ENCODE measurements at regions not wholly inside any gene's neighbourhood (a gene's known extent, or its start where the extent isn't known, plus 50 kb on each side); places are given as distances from the start of the nearest gene placed in this dataset.

- Histone ChIP-seq H3K36me3 (ENCODE audit: insufficient read depth) (no peaks in the 10 kb centered on the region), H3K4me1 (ENCODE audit: insufficient read depth) (no peaks in the 10 kb centered on the region), H3K4me3 (ENCODE audit: low read depth, low read length) (no peak overlapping the region), H3K27ac (ENCODE audit: low read depth) (no peak overlapping the region)
- DNase-seq (ENCODE audit: extremely low spot score): no peak
- 97% methylated on average over 6 of the region's 6 CpGs for WGBS
These were observed 378.2 kb upstream of the ST6GAL2 start for GRCh38 chr2:107264184-107264583.

- Histone ChIP-seq H3K36me3 (ENCODE audit: insufficient read depth) (no peaks in the 10 kb centered on the region), H3K27ac (ENCODE audit: low read depth) (no peak overlapping the region), H3K4me1 (ENCODE audit: insufficient read depth) (no peaks in the 10 kb centered on the region), H3K4me3 (ENCODE audit: low read depth, low read length) (no peak overlapping the region)
- WGBS: 92% methylated on average over 1 of the region's 1 CpG
- no peak for DNase-seq (ENCODE audit: extremely low spot score)
These were observed 380.6 kb upstream of the ST6GAL2 start for GRCh38 chr2:107266555-107266954.

GRCh38 chr2:107267086-107267485, 381.1 kb upstream of the ST6GAL2 start:
- Histone ChIP-seq H3K4me1 (ENCODE audit: insufficient read depth) (no peaks in the 10 kb centered on the region), H3K4me3 (ENCODE audit: low read depth, low read length) (no peak overlapping the region), H3K27ac (ENCODE audit: low read depth) (no peak overlapping the region), H3K36me3 (ENCODE audit: insufficient read depth) (no peaks in the 10 kb centered on the region)
- DNase-seq (ENCODE audit: extremely low spot score): no peak
- 89% methylated on average over 3 of the region's 3 CpGs for WGBS

GRCh38 chr2:107276034-107276433, 390.1 kb upstream of the ST6GAL2 start:
- Histone ChIP-seq H3K36me3 (ENCODE audit: insufficient read depth) (no peaks in the 10 kb centered on the region), H3K27ac (ENCODE audit: low read depth) (no peak overlapping the region), H3K4me1 (ENCODE audit: insufficient read depth) (no peaks in the 10 kb centered on the region), H3K4me3 (ENCODE audit: low read depth, low read length) (no peak overlapping the region)
- WGBS: 63% methylated on average over 2 of the region's 2 CpGs
- no peak for DNase-seq (ENCODE audit: extremely low spot score)

GRCh38 chr2:107278672-107279071, 392.7 kb upstream of the ST6GAL2 start:
- 93% methylated on average over 1 of the region's 1 CpG for WGBS
- no peak overlapping the region for H3K4me3 ChIP-seq (ENCODE audit: low read depth, low read length)
- DNase-seq (ENCODE audit: extremely low spot score): no peak
- H3K4me1 ChIP-seq (ENCODE audit: insufficient read depth): no peaks in the 10 kb centered on the region
- no peak overlapping the region for H3K27ac ChIP-seq (ENCODE audit: low read depth)
- no peaks in the 10 kb centered on the region for H3K36me3 ChIP-seq (ENCODE audit: insufficient read depth)

- no peak overlapping the region for H3K27ac ChIP-seq (ENCODE audit: low read depth)
These were observed 395.7 kb upstream of the ST6GAL2 start for GRCh38 chr2:107281637-107282036.

GRCh38 chr2:107282135-107282534, 396.2 kb upstream of the ST6GAL2 start:
- DNase-seq (ENCODE audit: extremely low spot score): no peak
- H3K27ac ChIP-seq (ENCODE audit: low read depth): no peak overlapping the region

More at GRCh38 chr2:107281637-107282036, 395.7 kb upstream of the ST6GAL2 start:
- WGBS: 33% methylated on average over 1 of the region's 1 CpG
- no peak overlapping the region for H3K4me3 ChIP-seq (ENCODE audit: low read depth, low read length)
- DNase-seq (ENCODE audit: extremely low spot score): peak; percentile 18
- H3K4me1 ChIP-seq (ENCODE audit: insufficient read depth): no peaks in the 10 kb centered on the region
- no peaks in the 10 kb centered on the region for H3K36me3 ChIP-seq (ENCODE audit: insufficient read depth)

GRCh38 chr2:107285621-107286299, 399.8 kb upstream of the ST6GAL2 start:
- DNase-seq (ENCODE audit: extremely low spot score): no peak
- Histone ChIP-seq H3K36me3 (ENCODE audit: insufficient read depth) (no peaks in the 10 kb centered on the region), H3K4me3 (ENCODE audit: low read depth, low read length) (no peak overlapping the region), H3K27ac (ENCODE audit: low read depth) (no peak overlapping the region), H3K4me1 (ENCODE audit: insufficient read depth) (no peaks in the 10 kb centered on the region)
- WGBS: 85% methylated on average over 3 of the region's 3 CpGs

More at GRCh38 chr2:107282135-107282534, 396.2 kb upstream of the ST6GAL2 start:
- H3K36me3 ChIP-seq (ENCODE audit: insufficient read depth): no peaks in the 10 kb centered on the region
- no peaks in the 10 kb centered on the region for H3K4me1 ChIP-seq (ENCODE audit: insufficient read depth)
- no peak overlapping the region for H3K4me3 ChIP-seq (ENCODE audit: low read depth, low read length)

- Histone ChIP-seq H3K4me3 (ENCODE audit: low read depth, low read length) (no peak overlapping the region), H3K36me3 (ENCODE audit: insufficient read depth) (no peaks in the 10 kb centered on the region), H3K4me1 (ENCODE audit: insufficient read depth) (no peaks in the 10 kb centered on the region), H3K27ac (ENCODE audit: low read depth) (no peak overlapping the region)
- WGBS: 86% methylated on average over 3 of the region's 3 CpGs
- no peak for DNase-seq (ENCODE audit: extremely low spot score)
These were observed 404.1 kb upstream of the ST6GAL2 start for GRCh38 chr2:107290041-107290440.

- H3K27ac ChIP-seq (ENCODE audit: low read depth): no peak overlapping the region
- WGBS: 71% methylated on average over 2 of the region's 2 CpGs
- no peaks in the 10 kb centered on the region for H3K4me1 ChIP-seq (ENCODE audit: insufficient read depth)
- H3K4me3 ChIP-seq (ENCODE audit: low read depth, low read length): no peak overlapping the region
- no peak for DNase-seq (ENCODE audit: extremely low spot score)
- no peaks in the 10 kb centered on the region for H3K36me3 ChIP-seq (ENCODE audit: insufficient read depth)
These were observed 418.0 kb upstream of the ST6GAL2 start for GRCh38 chr2:107303964-107304363.

GRCh38 chr2:107305966-107306365, 420.0 kb upstream of the ST6GAL2 start:
- no peak overlapping the region for H3K27ac ChIP-seq (ENCODE audit: low read depth)
- H3K4me1 ChIP-seq (ENCODE audit: insufficient read depth): no peaks in the 10 kb centered on the region
- H3K36me3 ChIP-seq (ENCODE audit: insufficient read depth): no peaks in the 10 kb centered on the region
- WGBS: 69% methylated on average over 4 of the region's 4 CpGs
- no peak overlapping the region for H3K4me3 ChIP-seq (ENCODE audit: low read depth, low read length)
- DNase-seq (ENCODE audit: extremely low spot score): no peak

- H3K4me1 ChIP-seq (ENCODE audit: insufficient read depth): no peaks in the 10 kb centered on the region
- 72% methylated on average over 2 of the region's 2 CpGs for WGBS
- DNase-seq (ENCODE audit: extremely low spot score): no peak
- H3K4me3 ChIP-seq (ENCODE audit: low read depth, low read length): no peak overlapping the region
- no peak overlapping the region for H3K27ac ChIP-seq (ENCODE audit: low read depth)
- H3K36me3 ChIP-seq (ENCODE audit: insufficient read depth): no peaks in the 10 kb centered on the region
These were observed 420.9 kb upstream of the ST6GAL2 start for GRCh38 chr2:107306881-107307280.

GRCh38 chr2:107308835-107309234, 422.9 kb upstream of the ST6GAL2 start:
- Histone ChIP-seq H3K4me3 (ENCODE audit: low read depth, low read length) (no peak overlapping the region), H3K4me1 (ENCODE audit: insufficient read depth) (no peaks in the 10 kb centered on the region), H3K27ac (ENCODE audit: low read depth) (no peak overlapping the region), H3K36me3 (ENCODE audit: insufficient read depth) (no peaks in the 10 kb centered on the region)
- 96% methylated on average over 1 of the region's 1 CpG for WGBS
- DNase-seq (ENCODE audit: extremely low spot score): no peak

- no peaks in the 10 kb centered on the region for H3K36me3 ChIP-seq (ENCODE audit: insufficient read depth)
- no peak overlapping the region for H3K4me3 ChIP-seq (ENCODE audit: low read depth, low read length)
- no peak overlapping the region for H3K27ac ChIP-seq (ENCODE audit: low read depth)
- WGBS: 87% methylated on average over 4 of the region's 4 CpGs
- DNase-seq (ENCODE audit: extremely low spot score): no peak
- no peaks in the 10 kb centered on the region for H3K4me1 ChIP-seq (ENCODE audit: insufficient read depth)
These were observed 426.3 kb upstream of the ST6GAL2 start for GRCh38 chr2:107312240-107312639.

- WGBS: 54% methylated on average over 1 of the region's 1 CpG
- no peak for DNase-seq (ENCODE audit: extremely low spot score)
- no peak overlapping the region for H3K27ac ChIP-seq (ENCODE audit: low read depth)
These were observed 427.3 kb upstream of the ST6GAL2 start for GRCh38 chr2:107313316-107313715.

More at GRCh38 chr2:107313316-107313715, 427.3 kb upstream of the ST6GAL2 start:
- H3K4me1 ChIP-seq (ENCODE audit: insufficient read depth): no peaks in the 10 kb centered on the region
- no peak overlapping the region for H3K4me3 ChIP-seq (ENCODE audit: low read depth, low read length)
- H3K36me3 ChIP-seq (ENCODE audit: insufficient read depth): no peaks in the 10 kb centered on the region

Measured in urinary bladder (tissue), 3 donors.